ENCODE measurements at regions not wholly inside any gene's neighbourhood (a gene's known extent, or its start where the extent isn't known, plus 50 kb on each side); places are given as distances from the start of the nearest gene placed in this dataset.
A peak's percentile ranks its signal among the peaks of the same experiment; 100 is the strongest.

DNA sequence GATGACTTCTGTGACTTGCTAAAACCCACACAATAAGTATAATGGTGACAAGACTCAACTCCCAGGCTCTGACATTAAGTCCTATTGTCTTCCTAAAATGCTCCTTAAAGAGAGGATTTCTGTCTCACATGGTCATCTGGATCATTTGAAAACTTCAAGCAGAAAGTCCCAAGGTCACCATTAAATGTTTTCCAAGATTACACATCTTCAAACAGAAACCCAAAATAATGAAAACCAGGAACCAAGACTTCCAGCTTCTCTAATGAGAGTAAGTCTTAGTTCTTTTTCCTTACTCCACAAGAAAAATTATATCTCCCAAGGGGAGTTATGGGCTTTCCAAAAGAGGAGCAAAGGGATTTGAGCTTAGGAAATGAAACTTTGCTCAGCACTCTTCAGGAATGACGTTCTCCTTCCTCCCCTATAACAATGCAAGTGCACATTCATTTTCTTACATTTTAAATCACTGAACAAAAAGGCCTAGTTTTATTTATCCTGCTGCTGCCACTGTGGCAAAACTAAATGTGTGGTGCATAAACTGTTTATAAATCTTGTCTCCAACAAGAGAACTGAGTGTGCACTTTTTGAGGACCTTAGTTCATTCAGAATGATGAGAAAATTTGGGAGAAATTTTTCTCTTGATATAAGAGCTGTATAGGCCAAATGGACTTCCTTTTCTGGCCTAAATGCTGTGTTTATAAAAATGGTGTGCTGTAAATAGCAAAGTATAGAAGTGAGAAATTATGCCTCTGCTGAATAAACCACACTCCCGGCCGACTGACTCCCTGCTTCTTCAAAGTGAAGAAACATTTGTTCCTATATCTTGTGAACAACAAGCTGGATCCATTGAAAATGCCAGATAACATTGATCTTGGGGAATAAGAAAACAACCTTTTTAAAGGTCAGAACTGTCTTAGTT is 148.4 kb upstream of the PLEKHG7 start:
- Histone ChIP-seq H3K36me3 (no peaks in the 10 kb centered on the region), H3K27me3 (no peaks in the 10 kb centered on the region), H3K4me1 (peaks cover 0 to 16% of the 10 kb centered on the region in 2 donors), H3K27ac (peak overlapping the region in 1 of 3 donors; percentile 4), H3K9me3 (no peaks in the 10 kb centered on the region), H3K4me3 (replicated peaks in 1 of 3) (no peak overlapping the region)
- WGBS, 2 donors: 76 to 78% methylated on average over 3 of the region's 3 CpGs
- no peak for TF ChIP-seq POLR2A (IDR thresholded peaks at IDR 0.05)
- TF ChIP-seq, protein P1, sequence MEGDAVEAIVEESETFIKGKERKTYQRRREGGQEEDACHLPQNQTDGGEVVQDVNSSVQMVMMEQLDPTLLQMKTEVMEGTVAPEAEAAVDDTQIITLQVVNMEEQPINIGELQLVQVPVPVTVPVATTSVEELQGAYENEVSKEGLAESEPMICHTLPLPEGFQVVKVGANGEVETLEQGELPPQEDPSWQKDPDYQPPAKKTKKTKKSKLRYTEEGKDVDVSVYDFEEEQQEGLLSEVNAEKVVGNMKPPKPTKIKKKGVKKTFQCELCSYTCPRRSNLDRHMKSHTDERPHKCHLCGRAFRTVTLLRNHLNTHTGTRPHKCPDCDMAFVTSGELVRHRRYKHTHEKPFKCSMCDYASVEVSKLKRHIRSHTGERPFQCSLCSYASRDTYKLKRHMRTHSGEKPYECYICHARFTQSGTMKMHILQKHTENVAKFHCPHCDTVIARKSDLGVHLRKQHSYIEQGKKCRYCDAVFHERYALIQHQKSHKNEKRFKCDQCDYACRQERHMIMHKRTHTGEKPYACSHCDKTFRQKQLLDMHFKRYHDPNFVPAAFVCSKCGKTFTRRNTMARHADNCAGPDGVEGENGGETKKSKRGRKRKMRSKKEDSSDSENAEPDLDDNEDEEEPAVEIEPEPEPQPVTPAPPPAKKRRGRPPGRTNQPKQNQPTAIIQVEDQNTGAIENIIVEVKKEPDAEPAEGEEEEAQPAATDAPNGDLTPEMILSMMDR (IDR thresholded peaks at IDR 0.05): no peak
- DNase-seq: no peak
- intact Hi-C loops (cut with DNase I): loop anchor here (5.0 kb wide), 1 partner anchor 132 kb away; no protein-coding TSS in a partner anchor

DNA sequence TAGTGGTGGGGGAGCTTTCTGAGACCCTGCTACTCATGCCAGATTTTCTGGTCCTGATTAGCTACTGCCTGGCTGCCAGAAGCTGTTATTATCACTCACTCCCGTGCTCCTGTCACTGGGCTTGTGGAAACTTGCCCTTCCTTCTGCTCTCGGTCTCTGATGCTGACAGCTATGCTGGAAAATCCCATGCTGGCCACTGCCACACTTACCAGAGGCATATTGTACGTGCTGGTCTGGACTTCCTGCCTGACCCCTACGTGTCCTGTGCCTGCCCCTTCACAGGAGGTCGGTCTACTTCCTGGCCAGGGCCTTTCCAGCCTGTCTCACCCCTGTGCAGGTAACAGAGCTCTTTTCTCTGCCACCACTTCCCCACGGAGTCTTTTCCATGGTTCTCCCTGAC is 149.4 kb upstream of the PLEKHG7 start:
- 68 to 87% methylated on average over 6 of the region's 6 CpGs for whole genome bisulfite sequencing, 2 donors
- H3K27ac ChIP-seq: peak overlapping the region in 2 of 3 donors; percentile 3 to 44
- no peak for TF ChIP-seq POLR2A (IDR thresholded peaks at IDR 0.05)
- no peaks in the 10 kb centered on the region for H3K36me3 ChIP-seq
- H3K4me3 ChIP-seq (replicated peaks in 1 of 3): no peak overlapping the region
- H3K9me3 ChIP-seq: no peaks in the 10 kb centered on the region
- no peaks in the 10 kb centered on the region for H3K27me3 ChIP-seq
- peaks cover 0 to 16% of the 10 kb centered on the region in 2 donors for H3K4me1 ChIP-seq
- DNase-seq: peak in 1 of 2 donors; percentile 30
- intact Hi-C loops (cut with DNase I): loop anchor here (5.0 kb wide), 1 partner anchor 131 kb away; no protein-coding TSS in a partner anchor

DNA sequence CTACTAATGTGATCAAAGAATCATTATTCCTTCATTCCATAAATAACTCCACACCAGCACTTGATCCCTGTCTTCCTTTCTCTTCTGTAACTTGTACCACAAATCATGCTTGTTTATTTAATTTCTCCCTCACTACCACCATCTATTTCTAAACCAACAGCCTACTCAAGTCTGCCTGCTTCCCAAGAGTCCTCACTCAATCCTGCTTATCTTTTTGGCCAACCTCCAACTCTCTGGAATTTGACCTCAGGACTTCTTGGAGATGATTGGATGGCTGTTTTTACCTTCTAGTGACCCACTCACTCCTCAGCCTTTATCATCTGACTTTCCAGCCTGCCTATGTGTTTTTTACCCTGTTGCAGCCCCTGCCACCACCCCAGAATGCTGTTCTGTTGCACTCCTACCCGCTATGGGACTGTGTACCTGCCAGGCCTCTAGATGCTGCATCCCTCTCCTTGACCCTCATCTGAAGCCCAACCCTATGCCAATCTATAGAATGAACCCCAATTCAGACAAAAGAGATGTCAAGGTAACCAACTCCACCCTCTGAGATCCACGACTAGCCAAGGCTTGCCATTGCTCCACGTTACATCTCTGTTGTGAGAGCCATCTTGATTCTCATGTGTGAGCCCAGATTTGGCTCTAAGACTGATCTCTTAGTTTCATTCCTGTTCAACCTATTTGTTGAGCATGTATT is 150.2 kb upstream of the PLEKHG7 start:
- Histone ChIP-seq H3K36me3 (no peaks in the 10 kb centered on the region), H3K9me3 (no peaks in the 10 kb centered on the region), H3K4me1 (peaks cover 0 to 16% of the 10 kb centered on the region in 2 donors), H3K4me3 (replicated peaks in 1 of 3) (no peak overlapping the region), H3K27ac (peak overlapping the region in 2 of 3 donors; percentile 23 to 26), H3K27me3 (no peaks in the 10 kb centered on the region)
- 85 to 95% methylated on average over 3 of the region's 3 CpGs for WGBS, 2 donors
- intact Hi-C loops (cut with DNase I): loop anchor here (5.0 kb wide), 1 partner anchor 130 kb away; no protein-coding TSS in a partner anchor
- no peak for DNase-seq
- TF ChIP-seq POLR2A (IDR thresholded peaks at IDR 0.05): no peak
- TF ChIP-seq, protein P1 (IDR thresholded peaks at IDR 0.05): no peak

DNA sequence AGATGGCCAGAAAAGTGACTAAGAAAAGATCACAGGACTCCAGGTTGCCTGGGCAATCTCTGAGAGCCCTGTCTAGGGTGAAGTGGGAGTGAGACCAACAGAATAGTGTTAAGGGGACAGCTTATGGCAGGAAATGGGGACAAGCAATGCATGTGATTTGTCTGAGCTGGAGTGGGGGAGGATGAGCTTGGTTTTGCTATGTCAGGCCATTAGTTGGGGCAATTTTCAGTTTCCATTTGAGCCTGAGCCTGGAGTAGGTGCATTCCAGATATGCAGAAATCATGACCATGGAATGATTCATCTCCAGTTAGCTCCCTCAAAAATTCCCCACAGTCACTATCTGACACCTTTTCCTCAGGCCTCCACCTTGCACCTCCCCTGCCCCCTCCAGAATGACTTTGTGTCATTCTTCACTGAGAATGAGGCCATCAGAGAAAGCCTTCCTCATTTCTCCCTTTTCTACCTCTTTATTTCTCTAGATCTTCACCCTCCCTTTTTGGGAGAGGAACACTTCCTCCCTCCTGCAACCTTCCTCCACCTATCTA is 150.9 kb upstream of the PLEKHG7 start:
- Histone ChIP-seq H3K27ac (no peak overlapping the region), H3K27me3 (no peaks in the 10 kb centered on the region), H3K36me3 (no peaks in the 10 kb centered on the region), H3K4me1 (peaks cover 0 to 16% of the 10 kb centered on the region in 2 donors), H3K9me3 (no peaks in the 10 kb centered on the region), H3K4me3 (replicated peaks in 1 of 3) (no peak overlapping the region)
- intact Hi-C loops (cut with DNase I): loop anchor here (5.0 kb wide), 1 partner anchor 130 kb away; no protein-coding TSS in a partner anchor
- no peak for DNase-seq
- TF ChIP-seq, protein P1 (IDR thresholded peaks at IDR 0.05): no peak
- no peak for TF ChIP-seq POLR2A (IDR thresholded peaks at IDR 0.05)

DNA sequence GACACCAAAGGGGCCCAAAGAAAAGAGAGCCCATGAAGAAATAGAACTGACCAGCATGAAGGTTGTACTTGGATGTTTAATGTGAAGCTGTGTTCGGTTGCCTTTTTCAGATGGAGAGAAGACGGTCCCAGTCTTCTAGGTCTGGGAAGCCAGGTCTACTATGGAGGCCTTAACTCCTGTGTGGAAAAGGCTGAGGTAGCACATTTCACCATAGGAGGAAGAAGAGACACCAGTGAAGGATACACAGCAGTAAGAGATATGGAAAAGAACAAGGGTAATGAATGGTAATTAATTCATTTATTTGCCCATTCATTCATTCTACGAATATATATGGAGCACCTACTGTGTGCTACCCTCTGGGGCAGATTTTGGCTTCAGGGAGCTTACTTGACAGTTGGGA is 151.6 kb upstream of the PLEKHG7 start:
- Histone ChIP-seq H3K4me1 (peaks cover 0 to 16% of the 10 kb centered on the region in 2 donors), H3K27me3 (no peaks in the 10 kb centered on the region), H3K9me3 (no peaks in the 10 kb centered on the region), H3K27ac (no peak overlapping the region), H3K4me3 (replicated peaks in 1 of 3) (no peak overlapping the region), H3K36me3 (no peaks in the 10 kb centered on the region)
- 95 to 99% methylated on average over 3 of the region's 3 CpGs for WGBS, 2 donors
- intact Hi-C loops (cut with DNase I): loop anchor here (5.0 kb wide), 1 partner anchor 129 kb away; no protein-coding TSS in a partner anchor
- no peak for DNase-seq
- TF ChIP-seq POLR2A (IDR thresholded peaks at IDR 0.05): no peak
- TF ChIP-seq, protein P1 (IDR thresholded peaks at IDR 0.05): no peak

Data from thyroid gland (tissue), 4 donors.